Mesenchymal stem cell (in vitro differentiated cells and primary cell): ENCODE measurements at regions not wholly inside any gene's neighbourhood (a gene's known extent, or its start where the extent isn't known, plus 50 kb on each side); places are given as distances from the start of the nearest gene placed in this dataset.
A peak's percentile ranks its signal among the peaks of the same experiment; 100 is the strongest.

ENCODE experiments used
- DNase-seq: peaks from one replicate; pipeline ENCODE4 v3.0.0-alpha.2; 2013
- H2AFZ ChIP-seq: one replicate; pipeline ENCODE4 v1.6.1; 2013; ENCODE audit warnings: low read depth, mild to moderate bottlenecking, control low read depth, inconsistent platforms, low read length, moderate library complexity
- H2AK5ac ChIP-seq: 2 replicates; pipeline ENCODE4 v1.6.1; 2013; ENCODE audit warnings: low read length, moderate library complexity, mild to moderate bottlenecking, inconsistent platforms; ENCODE audit not compliant: severe bottlenecking
- H2BK120ac ChIP-seq: one replicate; pipeline ENCODE4 v1.6.1; 2013; ENCODE audit warnings: low read depth, mild to moderate bottlenecking, inconsistent platforms, low read length, moderate library complexity
- H2BK12ac ChIP-seq, 2 experiments: one replicate each; pipeline ENCODE4 v1.6.1; 2013; ENCODE audit warnings: inconsistent platforms in 2 of 2, low read length in 2 of 2, mild to moderate bottlenecking in 2 of 2, moderate library complexity in 2 of 2, control low read depth in 1 of 2
- H2BK15ac ChIP-seq: one replicate; pipeline ENCODE4 v1.6.1; 2013; ENCODE audit warnings: mild to moderate bottlenecking, low read depth, inconsistent platforms; ENCODE audit not compliant: poor library complexity, severe bottlenecking
- H2BK5ac ChIP-seq: 2 replicates; pipeline ENCODE4 v1.6.1; 2013; ENCODE audit warnings: low read depth, mild to moderate bottlenecking, low read length, control low read depth, inconsistent platforms; ENCODE audit not compliant: poor library complexity, severe bottlenecking
- H3K14ac ChIP-seq, 2 experiments: one replicate each; pipeline ENCODE4 v1.6.1; 2013; ENCODE audit warnings: inconsistent platforms in 2 of 2, low read length in 2 of 2, control low read depth in 1 of 2, mild to moderate bottlenecking in 1 of 2, moderate library complexity in 1 of 2
- H3K18ac ChIP-seq, 2 experiments: one replicate each; pipeline ENCODE4 v1.6.1; 2013; ENCODE audit warnings: inconsistent platforms in 2 of 2, low read length in 2 of 2, control low read depth in 1 of 2, low read depth in 1 of 2, mild to moderate bottlenecking in 1 of 2
- H3K23ac ChIP-seq, 2 experiments: one replicate each; pipeline ENCODE4 v1.6.1; 2013; ENCODE audit warnings: inconsistent platforms in 2 of 2, low read length in 2 of 2, mild to moderate bottlenecking in 2 of 2, moderate library complexity in 2 of 2, control low read depth in 1 of 2
- H3K27ac ChIP-seq: 2 replicates; pipeline ENCODE4 v1.5.1; 2013; ENCODE audit warnings: mild to moderate bottlenecking, moderate library complexity, low read length, control low read depth, inconsistent platforms; ENCODE audit not compliant: poor library complexity, severe bottlenecking
- H3K27me3 ChIP-seq, 2 experiments: 2 replicates each; pipeline versions ENCODE4 v1.6.1 to v1.7.0; 2013; ENCODE audit warnings: low read length in 2 of 2, mild to moderate bottlenecking in 2 of 2, moderate library complexity in 2 of 2, control low read depth in 1 of 2, inconsistent platforms in 1 of 2; ENCODE audit not compliant: control insufficient read depth in 1 of 2, insufficient read depth in 1 of 2
- H3K36me3 ChIP-seq, 2 experiments: 2 replicates each; pipeline versions ENCODE4 v1.6.1 to v1.7.0; 2013; ENCODE audit warnings: low read length in 2 of 2, control low read depth in 1 of 2, inconsistent platforms in 1 of 2, low read depth in 1 of 2, mild to moderate bottlenecking in 1 of 2; ENCODE audit not compliant: insufficient read depth in 2 of 2, control insufficient read depth in 1 of 2
- H3K4ac ChIP-seq, 2 experiments: one replicate each; pipeline ENCODE4 v1.6.1; 2013; ENCODE audit warnings: inconsistent platforms in 2 of 2, low read length in 2 of 2, mild to moderate bottlenecking in 2 of 2, moderate library complexity in 2 of 2, control low read depth in 1 of 2, low read depth in 1 of 2
- H3K4me1 ChIP-seq: 2 replicates; pipeline ENCODE4 v1.6.1; 2013; ENCODE audit warnings: low read depth, low read length, control low read depth; ENCODE audit not compliant: control insufficient read depth, insufficient read depth
- H3K4me2 ChIP-seq: 2 replicates; pipeline ENCODE4 v1.6.1; 2013; ENCODE audit warnings: low read length, mild to moderate bottlenecking, inconsistent platforms; ENCODE audit not compliant: poor library complexity, severe bottlenecking
- H3K4me3 ChIP-seq, 2 experiments: 2 replicates each; pipeline versions ENCODE4 v1.5.1 to v1.7.0; 2013; ENCODE audit warnings: low read length in 2 of 2, mild to moderate bottlenecking in 2 of 2, control low read depth in 1 of 2, low read depth in 1 of 2; ENCODE audit not compliant: insufficient read depth in 1 of 2
- H3K79me1 ChIP-seq: replicated peaks from 2 replicates; pipeline ENCODE4 v1.6.1; 2013; ENCODE audit warnings: mild to moderate bottlenecking, control low read depth, low read length, inconsistent platforms; ENCODE audit not compliant: poor library complexity, severe bottlenecking
- H3K9ac ChIP-seq: 2 replicates; pipeline ENCODE4 v1.7.0; 2013; ENCODE audit warnings: mild to moderate bottlenecking, low read length, moderate library complexity
- H3K9me3 ChIP-seq: 2 replicates; pipeline ENCODE4 v1.7.0; 2013; ENCODE audit warnings: mild to moderate bottlenecking, low read length; ENCODE audit not compliant: control insufficient read depth
- H4K8ac ChIP-seq: one replicate; pipeline ENCODE4 v1.6.1; 2013; ENCODE audit warnings: inconsistent platforms, mild to moderate bottlenecking, low read length, moderate library complexity
- H4K91ac ChIP-seq: one replicate; pipeline ENCODE4 v1.6.1; 2013; ENCODE audit warnings: mild to moderate bottlenecking, low read length, inconsistent platforms
- whole genome bisulfite sequencing: methylation state at CpG from one replicate; pipeline ENCODE4 v1.1.7; 2013; ENCODE audit warnings: mixed read lengths; 5-methylcytosine and 5-hydroxymethylcytosine counted together

DNA sequence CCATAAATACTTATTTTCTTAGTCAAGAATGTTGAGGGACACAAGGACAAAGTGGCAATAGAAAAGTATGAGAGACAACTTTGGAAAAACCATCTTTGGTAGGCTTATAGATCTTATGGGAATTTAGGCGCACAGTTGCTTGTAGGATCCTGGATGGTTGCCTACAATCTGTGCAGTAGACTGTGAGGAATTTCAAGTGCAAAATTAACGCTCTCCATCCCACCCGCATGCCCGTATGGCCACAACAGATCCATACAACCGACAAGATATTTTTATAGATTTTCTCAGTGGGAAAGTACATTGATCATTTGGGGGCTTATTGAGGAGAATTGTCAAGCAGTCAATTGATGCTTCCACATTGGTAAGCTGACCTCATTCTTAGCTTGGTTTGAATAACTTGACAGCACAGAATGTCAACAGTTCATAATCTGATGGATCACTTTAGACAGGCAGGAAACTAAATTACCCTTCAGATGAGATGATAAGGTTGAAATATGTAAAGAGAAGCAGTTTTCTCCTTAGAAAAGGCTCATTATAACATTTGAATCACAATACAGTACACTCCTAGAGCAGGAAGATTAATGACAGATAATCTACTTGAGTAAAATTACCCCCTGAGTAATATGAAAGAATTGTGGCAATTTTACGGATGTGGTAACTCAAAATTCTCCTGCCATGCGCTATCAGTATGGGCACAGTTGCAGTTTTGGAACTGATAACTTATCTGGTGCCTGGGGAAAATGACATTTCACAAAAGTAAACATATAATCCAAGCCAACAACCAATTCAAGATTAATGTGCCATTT, 479.7 kb downstream of the KIF20B start:
- Histone ChIP-seq H3K9me3 (no peaks in the 10 kb centered on the region), H3K79me1 (no peaks in the 10 kb centered on the region), H3K27me3 (no peaks in the 10 kb centered on the region), H2BK120ac (no peak overlapping the region), H3K14ac (no peak overlapping the region), H2AFZ (no peak overlapping the region), H3K36me3 (no peaks in the 10 kb centered on the region), H2AK5ac (no peak overlapping the region), H4K8ac (no peak overlapping the region), H3K18ac (no peak overlapping the region), H3K4me2 (no peak overlapping the region), H3K27ac (no peak overlapping the region), H3K4me1 (no peaks in the 10 kb centered on the region), H4K91ac (no peak overlapping the region), H2BK12ac (no peak overlapping the region), H3K23ac (no peak overlapping the region), H3K4me3 (no peak overlapping the region), H2BK15ac (no peak overlapping the region), H2BK5ac (no peak overlapping the region), H3K4ac (peak overlapping the region in 1 of 2 experiments; percentile 16), H3K9ac (no peak overlapping the region)
- WGBS, result 85% methylated on average over 4 of the region's 7 CpGs
- peak; percentile 30 for DNase-seq

DNA sequence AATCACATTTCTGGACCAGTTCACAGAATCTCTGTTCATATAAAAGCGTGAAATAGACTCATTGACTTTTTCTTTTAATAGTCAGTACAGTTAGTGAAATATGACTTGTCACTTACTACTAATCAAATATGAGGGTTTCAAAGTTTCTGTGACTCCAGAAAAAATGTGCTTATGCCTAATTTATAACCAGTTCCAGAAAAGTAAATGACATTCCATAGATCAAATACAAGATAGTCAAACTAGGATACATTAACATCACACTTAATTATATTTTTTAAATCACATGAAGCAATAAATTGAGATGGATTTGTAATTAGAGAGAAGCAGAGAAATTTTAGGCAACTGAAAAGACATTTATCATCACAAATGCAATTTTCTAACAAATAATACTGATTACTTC, 491.4 kb downstream of the KIF20B start:
- no peaks in the 10 kb centered on the region for H3K27me3 ChIP-seq
- DNase-seq, result no peak
- no peak overlapping the region for H3K9ac ChIP-seq
- H2BK120ac ChIP-seq, result no peak overlapping the region
- no peaks in the 10 kb centered on the region for H3K79me1 ChIP-seq
- H3K23ac ChIP-seq, result no peak overlapping the region
- no peak overlapping the region for H2BK5ac ChIP-seq
- WGBS, result no CpG with 5 or more reads among the region's 1 CpG
- H4K8ac ChIP-seq, result no peak overlapping the region
- no peak overlapping the region for H3K14ac ChIP-seq
- no peak overlapping the region for H2AFZ ChIP-seq
- no peaks in the 10 kb centered on the region for H3K4me1 ChIP-seq
- no peak overlapping the region for H3K18ac ChIP-seq
- H2BK12ac ChIP-seq, result no peak overlapping the region
- H2BK15ac ChIP-seq, result no peak overlapping the region
- H3K4ac ChIP-seq, result no peak overlapping the region
- H3K4me3 ChIP-seq, result no peak overlapping the region
- H2AK5ac ChIP-seq, result no peak overlapping the region
- H4K91ac ChIP-seq, result no peak overlapping the region
- H3K9me3 ChIP-seq, result no peaks in the 10 kb centered on the region
- no peaks in the 10 kb centered on the region for H3K36me3 ChIP-seq
- H3K4me2 ChIP-seq, result no peak overlapping the region
- no peak overlapping the region for H3K27ac ChIP-seq

DNA sequence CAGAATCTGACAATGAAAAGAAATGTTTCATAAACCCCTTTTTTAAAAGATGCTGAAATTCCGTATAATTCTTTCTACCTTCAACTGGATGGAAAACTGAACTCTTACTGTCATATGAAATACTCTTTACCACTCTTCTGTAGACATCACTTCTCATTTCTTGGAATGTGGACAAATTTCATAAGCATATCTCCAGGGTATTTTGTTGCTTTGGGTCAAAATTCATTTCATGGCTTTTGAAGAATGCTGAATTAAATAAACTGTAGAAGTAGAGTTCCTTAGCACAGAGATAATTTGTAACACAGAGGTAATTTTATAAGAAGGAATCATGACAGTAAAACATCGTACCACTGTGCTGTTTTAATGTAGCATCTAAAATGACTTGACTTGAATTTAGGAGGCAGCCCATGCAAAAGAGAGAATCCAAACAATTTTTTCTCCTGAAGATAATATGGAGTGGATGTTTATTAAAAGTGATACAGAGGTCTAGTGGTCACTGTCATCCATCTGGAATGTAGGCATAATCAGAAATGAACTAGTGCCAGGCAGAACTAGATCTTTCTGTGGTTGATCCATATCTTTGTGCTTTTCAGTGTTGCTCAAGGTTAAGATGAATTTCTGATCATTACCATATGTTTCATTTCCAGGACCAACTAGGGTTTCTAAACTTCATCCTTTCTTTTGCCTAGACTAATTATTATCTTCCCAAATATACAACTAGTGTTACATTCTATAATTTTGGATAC, 492.0 kb downstream of the KIF20B start:
- Histone ChIP-seq H4K91ac (no peak overlapping the region), H3K4me1 (no peaks in the 10 kb centered on the region), H3K9ac (no peak overlapping the region), H3K79me1 (no peaks in the 10 kb centered on the region), H3K4me3 (no peak overlapping the region), H3K27ac (no peak overlapping the region), H2BK5ac (no peak overlapping the region), H3K18ac (no peak overlapping the region), H3K4me2 (no peak overlapping the region), H2BK12ac (no peak overlapping the region), H2BK120ac (no peak overlapping the region), H3K9me3 (no peaks in the 10 kb centered on the region), H2BK15ac (no peak overlapping the region), H2AFZ (no peak overlapping the region), H4K8ac (no peak overlapping the region), H3K27me3 (no peaks in the 10 kb centered on the region), H3K23ac (no peak overlapping the region), H3K36me3 (no peaks in the 10 kb centered on the region), H3K14ac (no peak overlapping the region), H3K4ac (no peak overlapping the region), H2AK5ac (no peak overlapping the region)
- WGBS, result 75% methylated on average over 2 of the region's 2 CpGs
- peak; percentile 69 for DNase-seq

DNA sequence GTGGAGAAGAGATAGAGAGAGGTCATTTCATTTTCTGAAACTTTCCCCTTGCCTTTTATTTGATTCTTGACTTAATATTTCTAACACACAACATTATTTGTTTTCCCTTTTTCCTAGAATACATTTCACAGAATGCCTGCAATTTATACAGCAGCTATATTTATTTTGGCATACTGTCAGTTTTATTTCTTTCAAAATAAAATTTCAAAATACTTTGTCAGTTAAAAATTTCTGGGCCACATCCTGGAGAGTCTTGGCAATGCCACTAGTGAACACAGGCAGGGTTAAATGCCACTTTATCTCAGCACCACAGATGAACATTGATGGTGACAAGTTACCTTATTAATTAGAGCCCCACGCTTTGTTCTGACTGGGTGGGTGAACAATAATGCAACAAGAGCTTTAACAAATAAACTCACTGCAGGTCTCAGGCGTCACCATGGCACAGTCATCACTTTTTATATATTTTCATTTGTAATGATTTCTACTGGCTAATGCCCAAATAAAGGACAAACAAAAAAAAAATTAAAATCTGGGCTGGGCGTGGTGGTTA, 494.0 kb downstream of the KIF20B start:
- H3K27ac ChIP-seq, result no peak overlapping the region
- H3K36me3 ChIP-seq, result no peaks in the 10 kb centered on the region
- H3K4me2 ChIP-seq, result no peak overlapping the region
- H2BK15ac ChIP-seq, result no peak overlapping the region
- H3K9ac ChIP-seq, result no peak overlapping the region
- no peak overlapping the region for H2BK120ac ChIP-seq
- WGBS, result no CpG with 5 or more reads among the region's 3 CpGs
- no peaks in the 10 kb centered on the region for H3K79me1 ChIP-seq
- no peak overlapping the region for H3K4me3 ChIP-seq
- H3K27me3 ChIP-seq, result no peaks in the 10 kb centered on the region
- H2BK12ac ChIP-seq, result no peak overlapping the region
- H2BK5ac ChIP-seq, result no peak overlapping the region
- no peaks in the 10 kb centered on the region for H3K4me1 ChIP-seq
- H3K14ac ChIP-seq, result no peak overlapping the region
- no peak overlapping the region for H2AFZ ChIP-seq
- no peak for DNase-seq
- no peak overlapping the region for H2AK5ac ChIP-seq
- H3K9me3 ChIP-seq, result no peaks in the 10 kb centered on the region
- H3K18ac ChIP-seq, result no peak overlapping the region
- no peak overlapping the region for H4K91ac ChIP-seq
- H3K23ac ChIP-seq, result no peak overlapping the region
- no peak overlapping the region for H3K4ac ChIP-seq
- H4K8ac ChIP-seq, result no peak overlapping the region
